ENCODE measurements at regions not wholly inside any gene's neighbourhood (a gene's known extent, or its start where the extent isn't known, plus 50 kb on each side); places are given as distances from the start of the nearest gene placed in this dataset.
"Not testable (repeated sequence)": the region's sequence is repeated elsewhere in the genome, so short reads cannot be mapped to it uniquely, and the experiment has no call there.

DNA sequence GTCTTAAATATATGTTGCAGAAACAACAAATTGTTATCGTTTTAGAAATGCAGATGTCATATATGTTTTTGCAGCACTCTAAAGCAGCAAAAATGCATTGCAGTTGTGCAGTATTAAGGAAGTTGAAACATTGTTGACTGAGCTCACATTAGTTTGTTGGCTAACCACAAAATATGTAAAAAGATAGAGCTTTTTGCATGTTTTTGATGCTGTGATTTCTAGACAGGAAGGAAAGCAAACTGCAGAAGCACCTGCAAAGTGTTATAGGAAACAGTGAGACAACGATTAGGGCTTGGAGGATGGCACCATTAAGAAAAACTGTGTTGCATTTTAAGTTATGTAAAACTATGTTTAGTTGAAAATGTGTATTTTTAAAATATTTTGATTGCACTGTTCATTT lies 366.7 kb downstream of the SRGAP2C start:
- TF ChIP-seq, protein P1, sequence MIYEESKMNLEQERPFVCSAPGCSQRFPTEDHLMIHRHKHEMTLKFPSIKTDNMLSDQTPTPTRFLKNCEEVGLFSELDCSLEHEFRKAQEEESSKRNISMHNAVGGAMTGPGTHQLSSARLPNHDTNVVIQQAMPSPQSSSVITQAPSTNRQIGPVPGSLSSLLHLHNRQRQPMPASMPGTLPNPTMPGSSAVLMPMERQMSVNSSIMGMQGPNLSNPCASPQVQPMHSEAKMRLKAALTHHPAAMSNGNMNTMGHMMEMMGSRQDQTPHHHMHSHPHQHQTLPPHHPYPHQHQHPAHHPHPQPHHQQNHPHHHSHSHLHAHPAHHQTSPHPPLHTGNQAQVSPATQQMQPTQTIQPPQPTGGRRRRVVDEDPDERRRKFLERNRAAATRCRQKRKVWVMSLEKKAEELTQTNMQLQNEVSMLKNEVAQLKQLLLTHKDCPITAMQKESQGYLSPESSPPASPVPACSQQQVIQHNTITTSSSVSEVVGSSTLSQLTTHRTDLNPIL (CRISPR knock-in tag; IDR thresholded peaks at IDR 0.05; ENCODE audit: low read depth) = not testable (repeated sequence)
- TF ChIP-seq TSHZ2 (CRISPR knock-in tag; IDR thresholded peaks at IDR 0.05); OSR1 (CRISPR knock-in tag; IDR thresholded peaks at IDR 0.05); SNAI2 (CRISPR knock-in tag; IDR thresholded peaks at IDR 0.05); ZNF70 (CRISPR knock-in tag; IDR thresholded peaks at IDR 0.05); ARNTL (CRISPR knock-in tag; IDR thresholded peaks at IDR 0.05; ENCODE audit: borderline replicate concordance, low read depth); ZNF8 (CRISPR knock-in tag; IDR thresholded peaks at IDR 0.05); ESRRG (CRISPR knock-in tag; IDR thresholded peaks at IDR 0.05): not testable (repeated sequence)
- TF ChIP-seq, protein P2, sequence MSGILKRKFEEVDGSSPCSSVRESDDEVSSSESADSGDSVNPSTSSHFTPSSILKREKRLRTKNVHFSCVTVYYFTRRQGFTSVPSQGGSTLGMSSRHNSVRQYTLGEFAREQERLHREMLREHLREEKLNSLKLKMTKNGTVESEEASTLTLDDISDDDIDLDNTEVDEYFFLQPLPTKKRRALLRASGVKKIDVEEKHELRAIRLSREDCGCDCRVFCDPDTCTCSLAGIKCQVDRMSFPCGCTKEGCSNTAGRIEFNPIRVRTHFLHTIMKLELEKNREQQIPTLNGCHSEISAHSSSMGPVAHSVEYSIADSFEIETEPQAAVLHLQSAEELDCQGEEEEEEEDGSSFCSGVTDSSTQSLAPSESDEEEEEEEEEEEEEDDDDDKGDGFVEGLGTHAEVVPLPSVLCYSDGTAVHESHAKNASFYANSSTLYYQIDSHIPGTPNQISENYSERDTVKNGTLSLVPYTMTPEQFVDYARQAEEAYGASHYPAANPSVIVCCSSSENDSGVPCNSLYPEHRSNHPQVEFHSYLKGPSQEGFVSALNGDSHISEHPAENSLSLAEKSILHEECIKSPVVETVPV (CRISPR knock-in tag; IDR thresholded peaks at IDR 0.05) = not testable (repeated sequence)
- TF ChIP-seq, protein P3, sequence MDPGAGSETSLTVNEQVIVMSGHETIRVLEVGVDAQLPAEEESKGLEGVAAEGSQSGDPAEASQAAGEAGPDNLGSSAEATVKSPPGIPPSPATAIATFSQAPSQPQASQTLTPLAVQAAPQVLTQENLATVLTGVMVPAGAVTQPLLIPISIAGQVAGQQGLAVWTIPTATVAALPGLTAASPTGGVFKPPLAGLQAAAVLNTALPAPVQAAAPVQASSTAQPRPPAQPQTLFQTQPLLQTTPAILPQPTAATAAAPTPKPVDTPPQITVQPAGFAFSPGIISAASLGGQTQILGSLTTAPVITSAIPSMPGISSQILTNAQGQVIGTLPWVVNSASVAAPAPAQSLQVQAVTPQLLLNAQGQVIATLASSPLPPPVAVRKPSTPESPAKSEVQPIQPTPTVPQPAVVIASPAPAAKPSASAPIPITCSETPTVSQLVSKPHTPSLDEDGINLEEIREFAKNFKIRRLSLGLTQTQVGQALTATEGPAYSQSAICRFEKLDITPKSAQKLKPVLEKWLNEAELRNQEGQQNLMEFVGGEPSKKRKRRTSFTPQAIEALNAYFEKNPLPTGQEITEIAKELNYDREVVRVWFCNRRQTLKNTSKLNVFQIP (CRISPR knock-in tag; IDR thresholded peaks at IDR 0.05; ENCODE audit: borderline replicate concordance, low read depth) = not testable (repeated sequence)
